ENCODE measurements at regions not wholly inside any gene's neighbourhood (a gene's known extent, or its start where the extent isn't known, plus 50 kb on each side); places are given as distances from the start of the nearest gene placed in this dataset.
"Not testable (repeated sequence)": the region's sequence is repeated elsewhere in the genome, so short reads cannot be mapped to it uniquely, and the experiment has no call there.

DNA sequence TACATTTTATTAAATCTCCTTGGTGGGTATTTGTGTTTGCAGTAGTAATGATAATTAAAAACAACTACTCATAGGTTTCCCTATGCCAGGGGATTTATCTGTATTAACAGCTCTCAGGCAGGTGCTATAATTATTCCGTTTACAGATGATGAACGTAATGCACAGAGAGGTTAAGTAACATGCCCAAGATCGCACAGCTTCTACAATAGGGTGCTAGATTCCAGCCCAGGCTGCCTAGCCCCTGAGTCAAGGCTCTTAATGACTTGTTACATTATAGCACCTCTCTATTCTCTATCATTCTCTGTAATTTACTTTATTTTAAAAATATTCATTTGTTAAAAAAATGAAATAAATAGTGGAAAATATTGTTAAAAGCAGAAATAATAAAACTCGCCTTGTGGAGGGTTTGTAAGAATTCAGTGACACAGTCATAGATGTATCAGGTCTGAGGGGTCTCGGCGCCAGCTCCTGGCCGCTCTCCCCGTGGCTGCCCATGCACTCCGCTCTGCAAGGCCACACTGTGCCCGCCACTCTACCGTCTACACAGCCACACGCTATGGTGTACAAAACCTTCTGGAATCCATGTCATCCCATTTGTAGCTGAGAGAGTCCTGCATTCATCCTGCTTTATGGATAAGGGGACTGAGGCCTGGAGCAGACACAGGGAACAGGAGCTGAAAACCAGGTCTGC is 562.2 kb downstream of the MATN1 start:
- Histone ChIP-seq H3K9me3 (no peaks in the 10 kb centered on the region), H3K27ac (no peak overlapping the region), H3K27me3 (peaks cover 24% of the 10 kb centered on the region), H3K4me3 (ENCODE audit: low read depth in 1 of 2, low read length in 1 of 2) (no peak overlapping the region), H3K36me3 (no peaks in the 10 kb centered on the region), H3K4me1 (ENCODE audit: control insufficient read depth in 1 of 2, insufficient read depth in 1 of 2, low read depth in 1 of 2, low read length in 1 of 2) (no peaks in the 10 kb centered on the region)
- TF ChIP-seq CTCF (IDR thresholded peaks at IDR 0.05): no peak

- H3K4me1 ChIP-seq (ENCODE audit: control insufficient read depth in 1 of 2, insufficient read depth in 1 of 2, low read depth in 1 of 2, low read length in 1 of 2): no peaks in the 10 kb centered on the region
- TF ChIP-seq CTCF (IDR thresholded peaks at IDR 0.05): no peak
- H3K36me3 ChIP-seq: no peaks in the 10 kb centered on the region
Measured at GRCh38 chr1:30159015-30159414, 564.4 kb downstream of the MATN1 start.

GRCh38 chr1:30155698-30156097 is 567.7 kb downstream of the MATN1 start:
- not testable (repeated sequence) for H3K4me1 ChIP-seq (ENCODE audit: control insufficient read depth in 1 of 2, insufficient read depth in 1 of 2, low read depth in 1 of 2, low read length in 1 of 2)

More at GRCh38 chr1:30159015-30159414, 564.4 kb downstream of the MATN1 start:
- H3K4me3 ChIP-seq (ENCODE audit: low read depth in 1 of 2, low read length in 1 of 2): no peak overlapping the region
- peaks cover 23% of the 10 kb centered on the region for H3K27me3 ChIP-seq
- no peaks in the 10 kb centered on the region for H3K9me3 ChIP-seq
- no peak overlapping the region for H3K27ac ChIP-seq

DNA sequence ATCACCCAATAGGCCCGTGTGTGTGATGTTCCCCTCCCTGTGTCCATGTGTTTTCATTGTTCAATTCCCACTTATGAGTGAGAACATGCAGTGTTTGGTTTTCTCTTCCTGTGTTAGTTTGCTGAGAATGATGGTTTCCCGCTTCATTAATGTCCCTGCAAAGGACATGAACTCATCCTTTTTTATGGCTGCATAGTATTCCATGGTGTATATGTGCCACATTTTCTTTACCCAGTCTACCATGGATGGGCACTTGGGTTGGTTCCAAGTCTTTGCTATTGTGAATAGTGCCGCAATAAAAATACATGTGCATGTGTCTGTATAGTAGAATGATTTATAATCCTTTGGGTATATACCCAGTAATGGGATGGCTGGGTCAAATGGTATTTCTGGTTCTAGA is 568.1 kb downstream of the MATN1 start:
- H3K4me1 ChIP-seq (ENCODE audit: control insufficient read depth in 1 of 2, insufficient read depth in 1 of 2, low read depth in 1 of 2, low read length in 1 of 2); H3K9me3 ChIP-seq; H3K27ac ChIP-seq; H3K4me3 ChIP-seq (ENCODE audit: low read depth in 1 of 2, low read length in 1 of 2); H3K36me3 ChIP-seq: not testable (repeated sequence)
- H3K27me3 ChIP-seq: peaks cover 14% of the 10 kb centered on the region

More at GRCh38 chr1:30155698-30156097, 567.7 kb downstream of the MATN1 start:
- H3K27me3 ChIP-seq: peaks cover 14% of the 10 kb centered on the region
- not testable (repeated sequence) for H3K4me3 ChIP-seq (ENCODE audit: low read depth in 1 of 2, low read length in 1 of 2); H3K9me3 ChIP-seq; H3K36me3 ChIP-seq; H3K27ac ChIP-seq

- no peak overlapping the region for H3K4me3 ChIP-seq (ENCODE audit: low read depth in 1 of 2, low read length in 1 of 2)
- H3K4me1 ChIP-seq (ENCODE audit: control insufficient read depth in 1 of 2, insufficient read depth in 1 of 2, low read depth in 1 of 2, low read length in 1 of 2): no peaks in the 10 kb centered on the region
- no peak for TF ChIP-seq CTCF (IDR thresholded peaks at IDR 0.05)
- H3K27me3 ChIP-seq: peaks cover 14% of the 10 kb centered on the region
- H3K36me3 ChIP-seq: no peaks in the 10 kb centered on the region
- H3K27ac ChIP-seq: no peak overlapping the region
- no peaks in the 10 kb centered on the region for H3K9me3 ChIP-seq
Measured at GRCh38 chr1:30153743-30154449, 569.5 kb downstream of the MATN1 start.

DNA sequence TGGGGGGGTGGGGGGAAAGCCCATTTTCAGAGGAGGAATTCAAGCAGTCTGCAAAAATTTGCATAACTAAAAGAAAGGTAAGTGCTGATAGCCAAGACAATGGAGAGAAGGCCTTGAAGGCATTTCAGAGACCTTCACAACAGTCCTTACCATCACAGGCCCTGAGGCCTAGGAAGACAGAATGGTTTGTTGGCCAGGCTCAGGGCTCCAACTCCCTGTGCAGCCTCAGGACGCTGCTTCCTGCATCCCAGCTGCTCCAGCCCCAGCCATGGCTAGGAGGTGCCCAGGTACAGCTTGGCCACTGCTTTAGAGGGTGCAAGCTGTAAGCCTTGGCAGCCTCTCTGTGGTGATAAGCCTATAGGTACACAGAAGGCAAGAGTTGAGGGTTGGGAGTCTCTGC is 571.6 kb downstream of the MATN1 start:
- Histone ChIP-seq H3K36me3 (no peaks in the 10 kb centered on the region), H3K27me3 (peaks cover 7% of the 10 kb centered on the region), H3K4me3 (ENCODE audit: low read depth in 1 of 2, low read length in 1 of 2) (no peak overlapping the region), H3K27ac (no peak overlapping the region), H3K4me1 (ENCODE audit: control insufficient read depth in 1 of 2, insufficient read depth in 1 of 2, low read depth in 1 of 2, low read length in 1 of 2) (no peaks in the 10 kb centered on the region), H3K9me3 (no peaks in the 10 kb centered on the region)
- no peak for TF ChIP-seq CTCF (IDR thresholded peaks at IDR 0.05)
